NCI-H1105 (cell line): ENCODE measurements at regions not wholly inside any gene's neighbourhood (a gene's known extent, or its start where the extent isn't known, plus 50 kb on each side); places are given as distances from the start of the nearest gene placed in this dataset.
"Not testable (repeated sequence)": the region's sequence is repeated elsewhere in the genome, so short reads cannot be mapped to it uniquely, and the experiment has no call there.

Source experiments
- DNase-seq: peaks from one replicate; lab custom pipeline; 2025; lab: John Stamatoyannopoulos, UW

GRCh38 chr6:137933696-137934095 lies 66.6 kb downstream of the TNFAIP3 start:
- no peak for DNase-seq

- no peak for DNase-seq
Measured at GRCh38 chr6:137936798-137937197, 69.7 kb downstream of the TNFAIP3 start.

- DNase-seq: no peak
Measured at GRCh38 chr6:137937834-137938233, 70.8 kb downstream of the TNFAIP3 start.

GRCh38 chr6:137938770-137939379 lies 71.8 kb downstream of the TNFAIP3 start:
- no peak for DNase-seq

GRCh38 chr6:137941995-137942394 lies 74.9 kb downstream of the TNFAIP3 start:
- no peak for DNase-seq

- no peak for DNase-seq
Measured at GRCh38 chr6:137942736-137943135, 75.7 kb downstream of the TNFAIP3 start.

GRCh38 chr6:137944381-137944780 lies 77.3 kb downstream of the TNFAIP3 start:
- DNase-seq: not testable (repeated sequence)

GRCh38 chr6:137944793-137945498 lies 77.9 kb downstream of the TNFAIP3 start:
- DNase-seq: peak; percentile 25

- no peak for DNase-seq
Measured at GRCh38 chr6:137949686-137950390, 82.8 kb downstream of the TNFAIP3 start.

GRCh38 chr6:137950581-137950980 lies 83.5 kb downstream of the TNFAIP3 start:
- no peak for DNase-seq

GRCh38 chr6:137951064-137951597 lies 84.1 kb downstream of the TNFAIP3 start:
- no peak for DNase-seq

GRCh38 chr6:137952247-137952646 lies 85.2 kb downstream of the TNFAIP3 start:
- no peak for DNase-seq

- DNase-seq: no peak
Measured at GRCh38 chr6:137953761-137954160, 86.7 kb downstream of the TNFAIP3 start.

- DNase-seq: no peak
Measured at GRCh38 chr6:137954253-137954652, 87.2 kb downstream of the TNFAIP3 start.

- no peak for DNase-seq
Measured at GRCh38 chr6:137956098-137956488, 89.0 kb downstream of the TNFAIP3 start.

- no peak for DNase-seq
Measured at GRCh38 chr6:137957471-137957870, 90.4 kb downstream of the TNFAIP3 start.

- DNase-seq: no peak
Measured at GRCh38 chr6:137958811-137959565, 91.9 kb downstream of the TNFAIP3 start.

GRCh38 chr6:137962725-137963124 lies 95.7 kb downstream of the TNFAIP3 start:
- no peak for DNase-seq

GRCh38 chr6:137964876-137965275 lies 97.8 kb downstream of the TNFAIP3 start:
- no peak for DNase-seq

- no peak for DNase-seq
Measured at GRCh38 chr6:137967689-137968454, 100.8 kb downstream of the TNFAIP3 start.

- DNase-seq: no peak
Measured at GRCh38 chr6:137968455-137968804, 101.4 kb downstream of the TNFAIP3 start.

- no peak for DNase-seq
Measured at GRCh38 chr6:137968901-137969300, 101.8 kb downstream of the TNFAIP3 start.
